ENCODE measurements at regions not wholly inside any gene's neighbourhood (a gene's known extent, or its start where the extent isn't known, plus 50 kb on each side); places are given as distances from the start of the nearest gene placed in this dataset.

GRCh38 chr14:62308316-62308715, 546.1 kb downstream of the SNAPC1 start:
- DNase-seq (ENCODE audit: low read depth): no peak
- H3K4me3 ChIP-seq (ENCODE audit: low read depth, low read length): no peak overlapping the region

GRCh38 chr14:62308891-62309290, 546.7 kb downstream of the SNAPC1 start:
- no peak overlapping the region for H3K4me3 ChIP-seq (ENCODE audit: low read depth, low read length)
- no peak for DNase-seq (ENCODE audit: low read depth)

- no peak overlapping the region for H3K4me3 ChIP-seq (ENCODE audit: low read depth, low read length)
- no peak for DNase-seq (ENCODE audit: low read depth)
Measured at GRCh38 chr14:62313212-62313611, 551.0 kb downstream of the SNAPC1 start.

DNA sequence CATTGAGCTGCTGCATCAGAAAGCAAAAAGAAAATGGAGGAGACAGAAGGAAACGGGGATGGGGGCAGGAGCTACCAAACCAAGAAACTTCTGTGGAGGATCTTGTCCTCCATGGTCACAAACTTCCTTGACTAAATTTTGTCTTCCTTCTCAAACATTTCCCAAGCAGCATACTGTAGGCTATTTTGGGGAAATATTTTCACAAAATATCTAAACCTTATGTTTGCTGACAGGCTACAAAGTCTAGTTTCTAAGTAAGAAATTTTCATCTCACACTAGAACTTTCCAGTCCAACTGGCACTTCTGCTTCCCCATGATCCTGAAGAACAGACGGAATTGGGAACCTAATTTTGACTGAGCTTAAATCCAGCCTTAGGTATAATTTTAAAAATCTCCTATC, 552.0 kb downstream of the SNAPC1 start:
- DNase-seq (ENCODE audit: low read depth): no peak
- H3K4me3 ChIP-seq (ENCODE audit: low read depth, low read length): no peak overlapping the region

DNA sequence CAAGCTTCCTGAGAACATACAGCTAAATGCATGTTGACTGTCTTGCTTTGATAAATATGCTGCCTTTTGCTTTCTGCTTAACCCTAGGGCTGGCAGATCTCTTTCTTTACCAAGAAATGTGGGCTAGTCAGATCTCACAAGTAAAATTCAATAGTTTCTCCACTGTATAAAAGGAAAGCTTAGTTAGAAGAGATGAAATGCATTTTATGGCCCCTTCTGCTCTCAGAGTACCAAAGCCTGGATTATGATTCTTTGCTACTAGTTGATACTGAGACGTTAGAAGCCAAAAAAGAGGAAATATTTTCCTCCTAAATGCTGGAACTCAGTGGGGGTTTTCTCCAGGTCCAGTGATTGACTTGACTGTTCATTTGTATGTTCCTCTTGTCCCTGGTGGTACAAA, 552.7 kb downstream of the SNAPC1 start:
- no peak overlapping the region for H3K4me3 ChIP-seq (ENCODE audit: low read depth, low read length)
- no peak for DNase-seq (ENCODE audit: low read depth)

DNA sequence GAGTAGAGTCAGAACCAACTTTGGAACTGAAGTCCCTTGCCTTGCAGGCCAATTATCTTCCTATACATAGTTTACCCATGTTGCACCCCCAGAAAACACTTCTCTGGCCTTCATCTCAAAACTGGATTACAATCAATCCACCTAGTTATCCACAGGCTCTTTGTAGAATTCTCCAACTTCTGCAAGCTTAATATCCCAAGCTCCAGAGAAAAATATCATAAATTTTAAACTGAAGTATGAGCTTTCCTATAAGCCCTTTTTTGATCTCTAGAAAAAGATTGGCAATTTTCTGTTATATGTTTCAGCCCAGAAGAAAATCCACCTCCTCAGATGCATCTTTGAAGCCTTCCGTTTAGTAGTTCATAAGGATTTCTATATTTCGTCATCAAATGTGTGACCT, 553.4 kb downstream of the SNAPC1 start:
- DNase-seq (ENCODE audit: low read depth): no peak
- H3K4me3 ChIP-seq (ENCODE audit: low read depth, low read length): no peak overlapping the region

GRCh38 chr14:62322216-62322615, 560.0 kb downstream of the SNAPC1 start:
- H3K4me3 ChIP-seq (ENCODE audit: low read depth, low read length): no peak overlapping the region
- no peak for DNase-seq (ENCODE audit: low read depth)

GRCh38 chr14:62329427-62329826, 567.2 kb downstream of the SNAPC1 start:
- H3K4me3 ChIP-seq (ENCODE audit: low read depth, low read length): no peak overlapping the region
- DNase-seq (ENCODE audit: low read depth): no peak

GRCh38 chr14:62347562-62348011, 585.4 kb downstream of the SNAPC1 start:
- H3K4me3 ChIP-seq (ENCODE audit: low read depth, low read length): no peak overlapping the region
- DNase-seq (ENCODE audit: low read depth): no peak

GRCh38 chr14:62357362-62357761, 595.1 kb downstream of the SNAPC1 start:
- no peak for DNase-seq (ENCODE audit: low read depth)
- no peak overlapping the region for H3K4me3 ChIP-seq (ENCODE audit: low read depth, low read length)

DNA sequence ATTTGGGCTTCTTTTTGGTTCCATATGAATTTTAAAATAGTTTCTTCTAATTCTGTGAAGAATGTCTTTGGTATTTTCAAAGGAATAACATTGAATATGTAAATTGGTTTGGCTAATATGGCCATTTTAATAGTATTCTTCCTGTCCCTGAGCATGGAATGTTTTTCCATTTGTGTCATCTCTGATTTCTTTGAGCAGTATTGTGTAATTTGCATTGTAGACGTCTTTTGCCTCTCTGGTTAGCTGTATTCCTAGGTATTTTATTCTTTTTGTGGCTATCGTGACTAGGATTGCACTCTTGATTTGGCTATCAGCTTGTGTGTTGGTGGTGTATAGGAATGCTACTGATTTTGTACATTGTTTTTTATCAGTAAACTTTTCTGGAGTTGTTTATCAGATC, 601.9 kb downstream of the SNAPC1 start:
- no peak for DNase-seq (ENCODE audit: low read depth)

DNA sequence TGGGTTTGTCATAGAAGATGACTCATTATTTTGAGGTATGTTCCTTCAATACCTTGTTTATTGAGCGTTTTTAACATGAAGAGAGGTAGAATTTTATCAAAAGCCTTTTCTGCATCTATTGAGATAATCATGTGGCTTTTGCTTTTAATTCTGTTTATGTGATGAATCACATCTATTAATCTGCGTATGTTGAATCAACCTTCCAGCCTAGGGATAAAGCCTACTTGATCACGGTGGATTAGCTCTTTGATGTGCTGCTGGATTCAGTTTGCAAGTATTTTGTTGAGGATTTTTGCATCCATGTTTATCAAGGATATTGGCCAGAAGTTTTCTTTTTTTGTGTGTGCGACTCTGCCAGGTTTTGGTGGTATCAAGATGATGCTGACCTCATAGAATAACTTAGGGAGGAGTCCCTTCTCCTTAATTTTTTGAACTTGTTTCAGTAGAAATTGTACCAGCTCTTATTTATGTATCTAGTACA, 602.6 kb downstream of the SNAPC1 start:
- H3K4me3 ChIP-seq (ENCODE audit: low read depth, low read length): no peak overlapping the region
- DNase-seq (ENCODE audit: low read depth): no peak

More for the DNA sequence above, 601.9 kb downstream of the SNAPC1 start:
- no peak overlapping the region for H3K4me3 ChIP-seq (ENCODE audit: low read depth, low read length)

GRCh38 chr14:62369919-62370560, 607.8 kb downstream of the SNAPC1 start:
- DNase-seq (ENCODE audit: low read depth): no peak

GRCh38 chr14:62373944-62374343, 611.7 kb downstream of the SNAPC1 start:
- no peak overlapping the region for H3K4me3 ChIP-seq (ENCODE audit: low read depth, low read length)
- no peak for DNase-seq (ENCODE audit: low read depth)

More at GRCh38 chr14:62369919-62370560, 607.8 kb downstream of the SNAPC1 start:
- H3K4me3 ChIP-seq (ENCODE audit: low read depth, low read length): no peak overlapping the region

GRCh38 chr14:62378057-62378456, 615.8 kb downstream of the SNAPC1 start:
- DNase-seq (ENCODE audit: low read depth): no peak
- no peak overlapping the region for H3K4me3 ChIP-seq (ENCODE audit: low read depth, low read length)

DNA sequence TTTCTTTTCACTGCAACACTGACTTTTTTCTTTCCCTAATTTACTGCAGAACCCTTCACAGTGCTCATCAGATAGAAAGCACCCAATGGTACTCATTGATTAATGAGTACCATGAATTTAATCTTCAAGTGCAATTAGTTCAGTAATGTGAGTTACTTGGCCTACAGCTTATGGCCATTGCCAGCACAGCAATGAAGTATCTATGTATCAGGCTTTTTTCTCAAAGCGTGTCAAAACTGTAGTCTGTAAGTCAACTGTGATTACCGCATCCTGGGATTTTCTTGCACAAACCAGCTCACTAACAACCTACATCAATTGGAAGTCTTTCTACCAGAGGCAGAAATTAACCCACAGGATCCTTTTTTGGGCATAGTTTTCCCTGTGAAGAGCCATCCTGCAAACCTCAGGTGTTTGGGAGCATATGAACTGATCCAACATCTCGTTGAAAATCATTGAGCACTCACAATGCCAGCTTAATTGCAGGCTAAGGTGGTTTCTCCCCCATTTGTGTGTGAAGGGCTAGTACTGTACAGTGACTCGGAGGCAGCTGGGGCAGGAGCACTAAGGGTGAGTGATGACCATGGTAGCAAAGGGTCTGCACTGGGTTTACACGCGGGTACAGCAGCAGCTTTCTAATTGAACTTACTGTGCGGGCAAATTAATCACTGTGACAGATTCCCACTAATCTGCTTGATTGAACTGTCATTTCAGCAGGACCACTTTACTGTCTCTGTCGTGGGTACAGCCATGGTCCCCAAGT, 619.3 kb downstream of the SNAPC1 start:
- H3K4me3 ChIP-seq (ENCODE audit: low read depth, low read length): no peak overlapping the region
- no peak for DNase-seq (ENCODE audit: low read depth)

- no peak overlapping the region for H3K4me3 ChIP-seq (ENCODE audit: low read depth, low read length)
- DNase-seq (ENCODE audit: low read depth): no peak
Measured at GRCh38 chr14:62409169-62409568, 636.1 kb downstream of the KCNH5 start.

DNA sequence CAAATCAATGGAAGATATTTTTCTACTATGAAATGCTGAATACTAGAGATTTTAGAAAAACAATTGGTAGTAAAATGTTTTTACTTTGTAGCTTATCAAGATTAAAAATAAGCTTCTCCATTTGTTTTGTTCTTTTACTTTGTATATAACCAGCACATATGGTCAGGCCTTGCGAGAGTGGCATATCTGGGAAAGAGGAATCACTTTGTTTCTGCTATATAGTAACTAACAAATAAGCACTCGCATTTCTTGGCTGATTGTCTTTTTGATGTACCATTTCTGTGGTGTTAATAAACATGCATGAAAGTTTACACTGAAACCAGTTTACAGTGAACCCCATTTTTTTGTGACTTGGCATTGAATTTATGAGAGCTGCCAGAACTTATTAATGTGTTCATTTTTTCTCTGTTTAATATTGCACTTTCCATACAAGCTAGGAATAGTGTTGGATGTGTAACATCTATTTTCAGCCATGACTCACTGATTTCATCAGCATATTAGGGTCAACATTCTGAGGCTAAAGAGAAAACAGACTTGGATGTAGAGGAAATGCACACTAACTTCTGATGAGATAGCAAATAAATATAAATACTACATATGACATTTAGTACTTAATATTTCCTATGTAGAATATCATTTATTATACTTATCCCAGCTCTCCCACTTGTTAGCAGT, 635.5 kb downstream of the KCNH5 start:
- H3K4me3 ChIP-seq (ENCODE audit: low read depth, low read length): no peak overlapping the region
- DNase-seq (ENCODE audit: low read depth): peak; percentile 38

GRCh38 chr14:62420847-62421246, 624.4 kb downstream of the KCNH5 start:
- no peak for DNase-seq (ENCODE audit: low read depth)
- H3K4me3 ChIP-seq (ENCODE audit: low read depth, low read length): no peak overlapping the region

GRCh38 chr14:62428429-62429203, 616.6 kb downstream of the KCNH5 start:
- peak; percentile 32 for DNase-seq (ENCODE audit: low read depth)
- no peak overlapping the region for H3K4me3 ChIP-seq (ENCODE audit: low read depth, low read length)
